HCT116 (cell line): ENCODE measurements at regions not wholly inside any gene's neighbourhood (a gene's known extent, or its start where the extent isn't known, plus 50 kb on each side); places are given as distances from the start of the nearest gene placed in this dataset.

Source experiments
- ATAC-seq: fragments of 200-7000 bp; cut with Tn5 transposase; 2 replicates; pipeline ENCODE4 v1.9.1; 2020; ENCODE audit warnings: mild to moderate bottlenecking, moderate library complexity
- BruUV-seq: library from RNA; stranded (reverse); fragments of 400-500 nt; replicated peaks from 2 replicates; lab custom pipeline; 2021; lab: Mats Ljungman, UMichigan
- CTCF ChIA-PET: fragments of 300-600 bp; sonication (Branson Sonifier 250); formaldehyde crosslinking; loops from one replicate; lab custom pipeline; 2021; ENCODE audit warnings: antibody characterized with exemption; lab: Charles Lee
- POLR2A ChIA-PET: fragments of 300-600, 350-600 bp; sonication (Branson Sonifier 250); formaldehyde crosslinking; loops from one replicate; lab custom pipeline; 2021; ENCODE audit warnings: antibody characterized with exemption; lab: Charles Lee
- RAD21 ChIA-PET, 2 experiments: fragments of 300-600 bp; sonication (Branson Sonifier 250); formaldehyde crosslinking; loops; one replicate each; lab custom pipeline; 2023; ENCODE audit warnings: low total read pairs in 2 of 2; ENCODE audit not compliant: uncharacterized antibody in 2 of 2, unreplicated experiment in 2 of 2, low non-redundant PET in 1 of 2; lab: Charles Lee
- DNase-seq: peaks from one replicate; pipeline ENCODE4 v3.0.0-alpha.2; 2010; ENCODE audit warnings: low read depth, low spot score
- H2AFZ ChIP-seq: fragments of 200-600 bp; shearing (Covaris generic), sonication (generic); 2 replicates; pipeline ENCODE4 v1.6.1; 2017; ENCODE audit warnings: low read depth, mixed run types, mixed read lengths, antibody characterized with exemption, low read length; ENCODE audit not compliant: poor library complexity, severe bottlenecking
- H3K27ac ChIP-seq: 2 replicates; pipeline ENCODE4 v1.5.1; 2012; ENCODE audit warnings: low read depth, low read length
- H3K27me3 ChIP-seq: fragments of 200-600 bp; sonication (generic); 2 replicates; pipeline ENCODE4 v1.6.1; 2016; ENCODE audit warnings: mixed run types, low read length, mixed read lengths; ENCODE audit not compliant: insufficient read depth
- H3K36me3 ChIP-seq, 2 experiments: fragments of 200-500 bp in 1 of 2; fragments of 200-600 bp in 1 of 2; sonication (Bioruptor generic) in 1 of 2; sonication (generic) in 1 of 2; 2 replicates each; pipeline versions ENCODE4 v1.5.1 to v1.6.1; 2014 to 2016; ENCODE audit warnings: low read length in 2 of 2, inconsistent platforms in 1 of 2, mixed read lengths in 1 of 2, mixed run types in 1 of 2; ENCODE audit not compliant: insufficient read depth in 2 of 2, control insufficient read depth in 1 of 2
- H3K4me1 ChIP-seq, 2 experiments: fragments of 200-600 bp in 1 of 2; sonication (generic) in 1 of 2; 2 replicates each; pipeline versions ENCODE4 v1.5.1 to v1.6.1; 2012 to 2017; ENCODE audit warnings: low read length in 2 of 2, inconsistent platforms in 1 of 2, mild to moderate bottlenecking in 1 of 2, mixed read lengths in 1 of 2, mixed run types in 1 of 2, moderate library complexity in 1 of 2; ENCODE audit not compliant: insufficient read depth in 2 of 2, control insufficient read depth in 1 of 2
- H3K4me2 ChIP-seq: fragments of 200-600 bp; sonication (generic); 2 replicates; pipeline ENCODE4 v1.6.1; 2017; ENCODE audit warnings: mixed run types, low read length, mixed read lengths
- H3K4me3 ChIP-seq, 2 experiments: fragments of 200-600 bp in 1 of 2; sonication (generic) in 1 of 2; replicated peaks in 1 of 2; 2 replicates each; pipeline ENCODE4 v1.5.1; 2011 to 2016; ENCODE audit warnings: low read length in 2 of 2, control low read depth in 1 of 2, low read depth in 1 of 2, mild to moderate bottlenecking in 1 of 2, mixed read lengths in 1 of 2, mixed run types in 1 of 2
- H3K79me2 ChIP-seq: fragments of 200-600 bp; sonication (generic); 2 replicates; pipeline ENCODE4 v1.6.1; 2017; ENCODE audit warnings: mild to moderate bottlenecking, mixed run types, low read length, moderate library complexity, mixed read lengths; ENCODE audit not compliant: insufficient read depth
- H3K9ac ChIP-seq: fragments of 200-600 bp; sonication (generic); 2 replicates; pipeline ENCODE4 v1.6.1; 2016; ENCODE audit warnings: low read length, mixed read lengths
- H3K9me2 ChIP-seq: fragments of 200-600 bp; sonication (generic), shearing (Covaris generic); 2 replicates; pipeline ENCODE4 v1.6.1; 2017; ENCODE audit warnings: mixed run types, mild to moderate bottlenecking, moderate library complexity; ENCODE audit not compliant: insufficient read depth
- H3K9me3 ChIP-seq, 2 experiments: fragments of 200-500 bp in 1 of 2; fragments of 200-600 bp in 1 of 2; sonication (Bioruptor generic) in 1 of 2; sonication (generic) in 1 of 2; 2 replicates each; pipeline ENCODE4 v1.6.1; 2014 to 2017; ENCODE audit warnings: low read length in 2 of 2, mixed read lengths in 2 of 2, inconsistent platforms in 1 of 2, low read depth in 1 of 2, mild to moderate bottlenecking in 1 of 2, mixed run types in 1 of 2, moderate library complexity in 1 of 2; ENCODE audit not compliant: control insufficient read depth in 1 of 2, insufficient read depth in 1 of 2
- H4K20me1 ChIP-seq: fragments of 200-600 bp; sonication (generic), shearing (Covaris generic); 2 replicates; pipeline ENCODE4 v1.6.1; 2017; ENCODE audit warnings: mixed run types, mild to moderate bottlenecking, moderate library complexity; ENCODE audit not compliant: insufficient read depth
- ATF3 ChIP-seq: IDR thresholded peaks from 2 replicates; pipeline ENCODE4 v1.6.1; 2012
- CBX3 ChIP-seq: IDR thresholded peaks from 2 replicates; pipeline ENCODE4 v1.6.1; 2012; ENCODE audit warnings: low read depth
- CTCF ChIP-seq, 3 experiments: fragments of 200-600 bp in 1 of 3; sonication (generic) in 1 of 3; IDR thresholded peaks in 2 of 3; conservative IDR thresholded peaks in 1 of 3; 2 replicates each; pipeline ENCODE4 v1.5.1; 2012 to 2017; ENCODE audit warnings: low read depth in 2 of 3, low read length in 2 of 3, antibody characterized with exemption in 1 of 3, borderline replicate concordance in 1 of 3, control low read depth in 1 of 3, mild to moderate bottlenecking in 1 of 3, mixed read lengths in 1 of 3, mixed run types in 1 of 3, moderate library complexity in 1 of 3; ENCODE audit not compliant: insufficient read depth in 1 of 3
- EGR1 ChIP-seq: IDR thresholded peaks from 2 replicates; pipeline ENCODE4 v1.6.1; 2012; ENCODE audit warnings: low read depth
- ELF1 ChIP-seq: IDR thresholded peaks from 2 replicates; pipeline ENCODE4 v1.6.1; 2012; ENCODE audit warnings: low read depth, borderline replicate concordance
- EZH2 ChIP-seq: fragments of 200-600 bp; sonication (generic); IDR thresholded peaks from 2 replicates; pipeline ENCODE4 v1.6.1; 2017; ENCODE audit warnings: antibody characterized with exemption, mixed run types
- EZH2phosphoT487 ChIP-seq: fragments of 200-600 bp; IDR thresholded peaks from 2 replicates; pipeline ENCODE4 v1.6.1; 2018; ENCODE audit warnings: antibody characterized with exemption, borderline replicate concordance
- FOSL1 ChIP-seq: IDR thresholded peaks from 2 replicates; pipeline ENCODE4 v1.6.1; 2012; ENCODE audit warnings: low read depth
- POLR2A ChIP-seq: IDR thresholded peaks from 2 replicates; pipeline ENCODE4 v1.7.0; 2011; ENCODE audit warnings: borderline replicate concordance; ENCODE audit not compliant: insufficient read depth, insufficient read length; ENCODE audit errors: extremely low read depth
- POLR2AphosphoS5 ChIP-seq: IDR thresholded peaks from 2 replicates; pipeline ENCODE4 v1.6.1; 2011; ENCODE audit warnings: mild to moderate bottlenecking, low read depth, low read length, moderate library complexity
- SP1 ChIP-seq: IDR thresholded peaks from 2 replicates; pipeline ENCODE4 v1.6.1; 2012; ENCODE audit warnings: low read depth
- SRF ChIP-seq: IDR thresholded peaks from 2 replicates; pipeline ENCODE4 v1.6.1; 2012; ENCODE audit warnings: low read depth
- TCF7L2 ChIP-seq: IDR thresholded peaks from 2 replicates; pipeline ENCODE4 v1.7.0; 2011; ENCODE audit warnings: borderline replicate concordance, inconsistent platforms; ENCODE audit not compliant: insufficient read depth, insufficient read length; ENCODE audit errors: extremely low read depth
- ZBTB33 ChIP-seq: IDR thresholded peaks from 2 replicates; pipeline ENCODE4 v1.6.1; 2011; ENCODE audit warnings: mild to moderate bottlenecking, low read length, moderate library complexity; ENCODE audit not compliant: insufficient replicate concordance; ENCODE audit errors: extremely low read depth
- ZFX ChIP-seq: fragments of 450-650 bp; IDR thresholded peaks from 2 replicates; pipeline ENCODE4 v1.6.1; 2017
- ZNF274 ChIP-seq: fragments of 200-500 bp; sonication (Bioruptor generic); IDR thresholded peaks from 2 replicates; pipeline ENCODE4 v1.6.1; 2014; ENCODE audit warnings: mild to moderate bottlenecking, low read depth, low read length, inconsistent platforms
- intact Hi-C: fragments of 100-400 bp; cut with micrococcal nuclease; formaldehyde crosslinking; loops from 2 replicates; pipeline ENCODE4 v1.10.0; 2022
- TF ChIP-seq, protein P1 (sequence below): IDR thresholded peaks from 2 replicates; pipeline ENCODE4 v1.6.1; 2012
- TF ChIP-seq, protein P2 (sequence below): IDR thresholded peaks from 2 replicates; pipeline ENCODE4 v1.6.1; 2012; ENCODE audit warnings: low read depth

- Histone ChIP-seq H2AFZ (no peak overlapping the region), H3K9ac (no peak overlapping the region), H3K9me2 (no peaks in the 10 kb centered on the region), H3K4me1 (no peaks in the 10 kb centered on the region), H3K27ac (no peak overlapping the region), H3K79me2 (no peaks in the 10 kb centered on the region), H3K4me3 (no peak overlapping the region), H3K27me3 (no peaks in the 10 kb centered on the region), H3K9me3 (peaks cover 10 to 22% of the 10 kb centered on the region in 2 experiments; a peak in 2 of 4 replicates), H4K20me1 (no peaks in the 10 kb centered on the region), H3K36me3 (no peaks in the 10 kb centered on the region), H3K4me2 (no peak overlapping the region)
- TF ChIP-seq ZNF274 (no peak), TCF7L2 (no peak), EZH2 (no peak), ATF3 (no peak), ELF1 (no peak), EGR1 (no peak), EZH2phosphoT487 (no peak), POLR2A (no peak), CBX3 (no peak), SRF (no peak), ZFX (no peak), FOSL1 (no peak), ZBTB33 (no peak), SP1 (no peak), CTCF (IDR thresholded peaks at IDR 0.05 in 2 of 3, conservative IDR thresholded peaks at IDR 0.05 in 1 of 3; ENCODE audit: borderline replicate concordance in 1 of 3, insufficient read depth in 1 of 3, low read depth in 2 of 3, low read length in 2 of 3) (no peak), POLR2AphosphoS5 (no peak)
- TF ChIP-seq, protein P1, sequence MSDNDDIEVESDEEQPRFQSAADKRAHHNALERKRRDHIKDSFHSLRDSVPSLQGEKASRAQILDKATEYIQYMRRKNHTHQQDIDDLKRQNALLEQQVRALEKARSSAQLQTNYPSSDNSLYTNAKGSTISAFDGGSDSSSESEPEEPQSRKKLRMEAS, result no peak
- TF ChIP-seq, protein P2, sequence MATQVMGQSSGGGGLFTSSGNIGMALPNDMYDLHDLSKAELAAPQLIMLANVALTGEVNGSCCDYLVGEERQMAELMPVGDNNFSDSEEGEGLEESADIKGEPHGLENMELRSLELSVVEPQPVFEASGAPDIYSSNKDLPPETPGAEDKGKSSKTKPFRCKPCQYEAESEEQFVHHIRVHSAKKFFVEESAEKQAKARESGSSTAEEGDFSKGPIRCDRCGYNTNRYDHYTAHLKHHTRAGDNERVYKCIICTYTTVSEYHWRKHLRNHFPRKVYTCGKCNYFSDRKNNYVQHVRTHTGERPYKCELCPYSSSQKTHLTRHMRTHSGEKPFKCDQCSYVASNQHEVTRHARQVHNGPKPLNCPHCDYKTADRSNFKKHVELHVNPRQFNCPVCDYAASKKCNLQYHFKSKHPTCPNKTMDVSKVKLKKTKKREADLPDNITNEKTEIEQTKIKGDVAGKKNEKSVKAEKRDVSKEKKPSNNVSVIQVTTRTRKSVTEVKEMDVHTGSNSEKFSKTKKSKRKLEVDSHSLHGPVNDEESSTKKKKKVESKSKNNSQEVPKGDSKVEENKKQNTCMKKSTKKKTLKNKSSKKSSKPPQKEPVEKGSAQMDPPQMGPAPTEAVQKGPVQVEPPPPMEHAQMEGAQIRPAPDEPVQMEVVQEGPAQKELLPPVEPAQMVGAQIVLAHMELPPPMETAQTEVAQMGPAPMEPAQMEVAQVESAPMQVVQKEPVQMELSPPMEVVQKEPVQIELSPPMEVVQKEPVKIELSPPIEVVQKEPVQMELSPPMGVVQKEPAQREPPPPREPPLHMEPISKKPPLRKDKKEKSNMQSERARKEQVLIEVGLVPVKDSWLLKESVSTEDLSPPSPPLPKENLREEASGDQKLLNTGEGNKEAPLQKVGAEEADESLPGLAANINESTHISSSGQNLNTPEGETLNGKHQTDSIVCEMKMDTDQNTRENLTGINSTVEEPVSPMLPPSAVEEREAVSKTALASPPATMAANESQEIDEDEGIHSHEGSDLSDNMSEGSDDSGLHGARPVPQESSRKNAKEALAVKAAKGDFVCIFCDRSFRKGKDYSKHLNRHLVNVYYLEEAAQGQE, result no peak
- RAD21 ChIA-PET, result no interaction called here
- DNase-seq (no peak), ATAC-seq (no peak)
- POLR2A ChIA-PET, result no interaction called here
- no TSS peak for BruUV-seq
- CTCF ChIA-PET, result no interaction called here
- intact Hi-C loops, result no loop called here
These were observed 179.7 kb downstream of the CHRM3 start for GRCh38 chr1:239566074-239566473.
